ENCODE measurements at regions not wholly inside any gene's neighbourhood (a gene's known extent, or its start where the extent isn't known, plus 50 kb on each side); places are given as distances from the start of the nearest gene placed in this dataset.

DNA sequence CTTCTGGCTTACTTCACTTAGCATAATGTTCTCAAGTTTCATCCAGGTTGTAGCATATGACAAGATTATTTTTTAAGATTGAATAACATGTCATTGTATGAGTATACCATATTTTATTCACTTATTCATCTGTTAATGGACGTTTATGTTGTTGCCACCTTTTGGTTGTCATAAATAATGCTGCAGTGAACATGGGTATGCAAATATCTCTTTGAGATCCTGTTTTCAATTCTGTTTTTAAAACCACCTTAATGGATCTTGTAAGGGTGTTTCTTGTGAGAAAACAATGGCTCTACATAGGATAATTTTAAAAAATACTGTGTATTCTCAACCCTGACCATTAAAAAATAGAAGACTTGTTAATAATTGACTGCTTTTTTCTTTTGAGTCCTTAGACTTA is 290.7 kb upstream of the TMEM229A start:
- Histone ChIP-seq H3K4me1 (ENCODE audit: insufficient read depth, low read length) (no peaks in the 10 kb centered on the region), H3K4me3 (ENCODE audit: low read depth in 1 of 2, low read length in 2 of 2) (no peak overlapping the region), H3K9me3 (ENCODE audit: low read length) (no peaks in the 10 kb centered on the region), H3K36me3 (ENCODE audit: insufficient read depth, low read length) (no peaks in the 10 kb centered on the region), H3K9ac (ENCODE audit: low read length) (no peak overlapping the region), H3K27me3 (ENCODE audit: control insufficient read depth in 1 of 2, insufficient read depth in 2 of 2, low read length in 2 of 2) (no peaks in the 10 kb centered on the region), H3K27ac (ENCODE audit: low read depth, low read length) (no peak overlapping the region)

DNA sequence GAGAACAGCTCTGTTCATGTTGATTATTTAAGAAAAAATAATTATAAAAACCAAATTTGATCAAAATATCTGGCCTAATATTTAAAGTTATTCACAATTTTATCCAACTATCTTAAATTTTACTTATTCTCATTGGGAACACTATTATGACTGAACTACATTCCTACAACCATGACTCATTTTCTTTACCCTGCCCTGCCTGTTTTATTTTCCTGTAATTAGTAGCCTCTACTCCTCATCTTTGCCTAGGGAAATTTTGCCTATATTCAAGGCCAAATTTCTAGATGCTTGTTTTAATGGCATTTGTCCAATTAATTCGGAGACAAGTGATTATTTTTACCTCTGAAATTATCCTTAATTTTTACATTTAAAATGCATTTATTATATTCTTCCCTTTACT is 289.7 kb upstream of the TMEM229A start:
- no peaks in the 10 kb centered on the region for H3K4me1 ChIP-seq (ENCODE audit: insufficient read depth, low read length)
- no peaks in the 10 kb centered on the region for H3K36me3 ChIP-seq (ENCODE audit: insufficient read depth, low read length)
- H3K4me3 ChIP-seq (ENCODE audit: low read depth in 1 of 2, low read length in 2 of 2) = no peak overlapping the region
- H3K9me3 ChIP-seq (ENCODE audit: low read length) = no peaks in the 10 kb centered on the region
- H3K27ac ChIP-seq (ENCODE audit: low read depth, low read length) = no peak overlapping the region
- no peak overlapping the region for H3K9ac ChIP-seq (ENCODE audit: low read length)
- H3K27me3 ChIP-seq (ENCODE audit: control insufficient read depth in 1 of 2, insufficient read depth in 2 of 2, low read length in 2 of 2) = no peaks in the 10 kb centered on the region

GRCh38 chr7:124318721-124319450 is 286.0 kb upstream of the TMEM229A start:
- Histone ChIP-seq H3K4me1 (ENCODE audit: insufficient read depth, low read length) (no peaks in the 10 kb centered on the region), H3K27ac (ENCODE audit: low read depth, low read length) (no peak overlapping the region), H3K27me3 (ENCODE audit: control insufficient read depth in 1 of 2, insufficient read depth in 2 of 2, low read length in 2 of 2) (no peaks in the 10 kb centered on the region), H3K4me3 (ENCODE audit: low read depth in 1 of 2, low read length in 2 of 2) (no peak overlapping the region), H3K9me3 (ENCODE audit: low read length) (no peaks in the 10 kb centered on the region), H3K9ac (ENCODE audit: low read length) (no peak overlapping the region), H3K36me3 (ENCODE audit: insufficient read depth, low read length) (no peaks in the 10 kb centered on the region)

DNA sequence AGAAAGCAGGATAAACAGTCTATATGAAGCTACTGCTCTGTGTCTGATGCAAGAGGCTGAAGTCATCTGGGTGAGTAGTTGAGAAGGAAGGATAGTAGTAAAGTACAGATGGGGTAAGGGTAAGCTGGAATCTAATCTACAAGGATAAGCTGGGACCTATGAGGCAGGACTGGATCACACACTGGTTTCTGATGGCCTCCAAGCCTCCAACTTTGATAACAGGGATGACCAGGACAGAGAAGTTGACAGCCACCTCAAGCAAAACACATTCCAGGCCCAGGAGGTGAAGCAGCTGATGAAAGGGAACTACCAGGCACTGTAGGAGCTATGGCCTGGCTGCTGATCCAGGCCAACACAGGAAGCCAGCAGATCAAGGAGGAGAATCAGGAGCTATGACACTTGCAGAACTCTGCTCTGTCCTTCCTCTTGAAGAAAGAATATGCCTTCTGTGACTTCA is 278.1 kb upstream of the TMEM229A start:
- Histone ChIP-seq H3K36me3 (ENCODE audit: insufficient read depth, low read length) (no peaks in the 10 kb centered on the region), H3K27me3 (ENCODE audit: control insufficient read depth in 1 of 2, insufficient read depth in 2 of 2, low read length in 2 of 2) (no peaks in the 10 kb centered on the region), H3K4me3 (ENCODE audit: low read depth in 1 of 2, low read length in 2 of 2) (no peak overlapping the region)

DNA sequence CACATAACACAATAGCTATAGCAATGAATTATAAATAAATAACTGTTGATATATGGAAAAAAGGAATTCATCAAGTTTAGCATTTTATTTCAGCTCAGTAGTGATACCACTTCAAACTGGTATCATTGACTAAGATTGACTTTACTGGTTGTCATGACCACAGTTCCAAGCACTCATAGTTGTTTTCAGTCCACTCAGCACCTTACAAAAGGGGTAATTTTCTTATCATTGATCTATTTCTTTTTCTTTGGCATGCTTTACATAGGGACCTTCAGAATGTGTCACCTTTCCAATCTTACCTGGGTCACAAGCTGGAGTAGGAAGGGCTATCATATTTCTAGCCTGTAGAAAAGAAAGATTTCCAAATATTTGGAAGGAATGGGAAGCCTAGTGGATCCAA is 275.5 kb upstream of the TMEM229A start:
- Histone ChIP-seq H3K9ac (ENCODE audit: low read length) (no peak overlapping the region), H3K9me3 (ENCODE audit: low read length) (no peaks in the 10 kb centered on the region), H3K36me3 (ENCODE audit: insufficient read depth, low read length) (no peaks in the 10 kb centered on the region), H3K27me3 (ENCODE audit: control insufficient read depth in 1 of 2, insufficient read depth in 2 of 2, low read length in 2 of 2) (no peaks in the 10 kb centered on the region), H3K4me1 (ENCODE audit: insufficient read depth, low read length) (no peaks in the 10 kb centered on the region), H3K4me3 (ENCODE audit: low read depth in 1 of 2, low read length in 2 of 2) (no peak overlapping the region), H3K27ac (ENCODE audit: low read depth, low read length) (no peak overlapping the region)

More for the DNA sequence above, 278.1 kb upstream of the TMEM229A start:
- H3K4me1 ChIP-seq (ENCODE audit: insufficient read depth, low read length) = no peaks in the 10 kb centered on the region
- H3K9ac ChIP-seq (ENCODE audit: low read length) = no peak overlapping the region
- H3K27ac ChIP-seq (ENCODE audit: low read depth, low read length) = no peak overlapping the region
- H3K9me3 ChIP-seq (ENCODE audit: low read length) = no peaks in the 10 kb centered on the region

GRCh38 chr7:124295289-124295688 is 262.4 kb upstream of the TMEM229A start:
- no peak overlapping the region for H3K9ac ChIP-seq (ENCODE audit: low read length)
- H3K27me3 ChIP-seq (ENCODE audit: control insufficient read depth in 1 of 2, insufficient read depth in 2 of 2, low read length in 2 of 2) = no peaks in the 10 kb centered on the region
- no peaks in the 10 kb centered on the region for H3K36me3 ChIP-seq (ENCODE audit: insufficient read depth, low read length)

DNA sequence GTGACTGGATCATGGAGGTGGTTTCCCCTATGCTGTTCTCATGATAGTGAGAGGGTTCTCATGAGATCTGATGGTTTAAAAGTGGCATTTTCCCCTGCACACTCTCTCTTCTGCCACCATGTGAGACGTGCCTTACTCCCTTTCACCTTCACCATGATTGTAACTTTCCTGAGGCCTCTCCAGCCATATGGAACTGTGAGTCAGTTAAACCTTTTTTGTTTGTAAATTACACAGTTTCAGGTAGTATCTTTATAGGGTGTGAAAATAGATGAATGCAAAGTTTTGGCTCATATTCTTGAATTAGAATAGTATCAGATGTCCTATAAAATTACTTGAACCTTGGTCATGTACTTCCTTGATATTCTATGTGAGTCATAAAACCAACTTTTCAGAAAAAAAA is 252.1 kb upstream of the TMEM229A start:
- Histone ChIP-seq H3K9me3 (ENCODE audit: low read length) (no peaks in the 10 kb centered on the region), H3K36me3 (ENCODE audit: insufficient read depth, low read length) (no peaks in the 10 kb centered on the region), H3K4me1 (ENCODE audit: insufficient read depth, low read length) (no peaks in the 10 kb centered on the region), H3K27ac (ENCODE audit: low read depth, low read length) (no peak overlapping the region), H3K9ac (ENCODE audit: low read length) (no peak overlapping the region), H3K4me3 (ENCODE audit: low read depth in 1 of 2, low read length in 2 of 2) (no peak overlapping the region), H3K27me3 (ENCODE audit: control insufficient read depth in 1 of 2, insufficient read depth in 2 of 2, low read length in 2 of 2) (no peaks in the 10 kb centered on the region)

More at GRCh38 chr7:124295289-124295688, 262.4 kb upstream of the TMEM229A start:
- Histone ChIP-seq H3K4me3 (ENCODE audit: low read depth in 1 of 2, low read length in 2 of 2) (no peak overlapping the region), H3K9me3 (ENCODE audit: low read length) (no peaks in the 10 kb centered on the region), H3K27ac (ENCODE audit: low read depth, low read length) (no peak overlapping the region), H3K4me1 (ENCODE audit: insufficient read depth, low read length) (no peaks in the 10 kb centered on the region)

- H3K9ac ChIP-seq (ENCODE audit: low read length) = no peak overlapping the region
- no peaks in the 10 kb centered on the region for H3K9me3 ChIP-seq (ENCODE audit: low read length)
- no peak overlapping the region for H3K4me3 ChIP-seq (ENCODE audit: low read depth in 1 of 2, low read length in 2 of 2)
- H3K27me3 ChIP-seq (ENCODE audit: control insufficient read depth in 1 of 2, insufficient read depth in 2 of 2, low read length in 2 of 2) = no peaks in the 10 kb centered on the region
- no peak overlapping the region for H3K27ac ChIP-seq (ENCODE audit: low read depth, low read length)
- H3K36me3 ChIP-seq (ENCODE audit: insufficient read depth, low read length) = no peaks in the 10 kb centered on the region
- H3K4me1 ChIP-seq (ENCODE audit: insufficient read depth, low read length) = no peaks in the 10 kb centered on the region
Observed at GRCh38 chr7:124276005-124276622, 243.2 kb upstream of the TMEM229A start.

DNA sequence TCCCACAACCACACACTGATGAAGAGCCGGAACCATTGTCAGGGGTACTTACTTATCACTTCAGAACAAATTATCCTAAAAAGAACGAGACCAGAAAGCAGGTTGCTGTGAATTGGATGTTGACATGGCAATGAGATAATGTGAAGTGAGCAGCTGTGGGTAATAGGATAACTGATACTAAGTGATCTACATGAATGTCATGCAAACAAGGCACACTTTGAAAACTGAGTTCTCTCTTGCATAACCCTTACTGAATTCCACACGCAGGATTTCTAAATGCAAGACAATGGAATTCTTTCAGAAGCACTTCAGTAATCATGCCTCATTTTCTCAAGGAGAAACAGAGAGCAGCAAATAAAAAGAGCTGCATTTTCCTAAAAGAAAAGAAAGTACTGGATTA is 242.5 kb upstream of the TMEM229A start:
- H3K27ac ChIP-seq (ENCODE audit: low read depth, low read length) = no peak overlapping the region
- no peaks in the 10 kb centered on the region for H3K27me3 ChIP-seq (ENCODE audit: control insufficient read depth in 1 of 2, insufficient read depth in 2 of 2, low read length in 2 of 2)
- no peaks in the 10 kb centered on the region for H3K9me3 ChIP-seq (ENCODE audit: low read length)
- no peaks in the 10 kb centered on the region for H3K4me1 ChIP-seq (ENCODE audit: insufficient read depth, low read length)
- no peak overlapping the region for H3K9ac ChIP-seq (ENCODE audit: low read length)
- H3K36me3 ChIP-seq (ENCODE audit: insufficient read depth, low read length) = no peaks in the 10 kb centered on the region
- no peak overlapping the region for H3K4me3 ChIP-seq (ENCODE audit: low read depth in 1 of 2, low read length in 2 of 2)

DNA sequence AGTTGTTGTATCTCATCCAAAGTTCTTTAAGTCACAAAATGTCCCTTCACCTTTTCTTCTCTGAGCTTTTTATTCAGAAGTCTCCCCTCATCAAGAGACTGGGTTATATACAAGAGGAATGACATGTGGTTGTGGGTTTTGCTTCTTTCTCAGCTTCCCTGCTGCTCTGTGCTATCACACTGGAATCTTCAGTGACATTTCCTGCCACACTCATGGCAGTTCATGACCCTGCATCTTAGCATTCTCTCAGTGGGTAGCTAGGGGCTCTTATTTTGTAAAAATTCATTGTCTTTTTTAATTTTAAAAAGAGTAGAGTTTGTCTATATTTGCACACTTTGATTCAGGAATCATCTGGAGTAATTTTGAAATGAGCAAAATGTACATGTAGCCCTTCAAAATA is 236.9 kb upstream of the TMEM229A start:
- Histone ChIP-seq H3K4me1 (ENCODE audit: insufficient read depth, low read length) (no peaks in the 10 kb centered on the region), H3K27ac (ENCODE audit: low read depth, low read length) (no peak overlapping the region), H3K27me3 (ENCODE audit: control insufficient read depth in 1 of 2, insufficient read depth in 2 of 2, low read length in 2 of 2) (no peaks in the 10 kb centered on the region), H3K9ac (ENCODE audit: low read length) (no peak overlapping the region), H3K4me3 (ENCODE audit: low read depth in 1 of 2, low read length in 2 of 2) (no peak overlapping the region), H3K9me3 (ENCODE audit: low read length) (no peaks in the 10 kb centered on the region), H3K36me3 (ENCODE audit: insufficient read depth, low read length) (no peaks in the 10 kb centered on the region)

DNA sequence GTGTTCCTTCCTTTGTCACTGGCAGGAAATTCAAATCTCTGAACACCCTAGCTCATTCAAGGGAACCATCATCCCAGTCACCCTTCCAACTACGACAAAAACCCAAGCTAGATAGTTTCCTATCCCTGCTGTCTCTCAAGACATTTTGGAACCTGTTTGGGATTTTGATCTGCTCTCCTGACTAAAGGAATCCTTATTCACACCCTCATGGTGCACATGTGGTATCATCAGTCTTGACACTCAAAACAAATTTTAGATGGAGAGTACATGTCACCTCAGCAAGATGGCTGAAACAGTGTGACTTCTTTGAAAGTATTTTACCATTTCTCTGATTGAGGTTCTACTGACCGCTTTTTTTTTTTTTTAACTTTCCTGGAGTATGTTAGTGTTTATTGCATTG is 234.3 kb upstream of the TMEM229A start:
- Histone ChIP-seq H3K4me1 (ENCODE audit: insufficient read depth, low read length) (no peaks in the 10 kb centered on the region), H3K4me3 (ENCODE audit: low read depth in 1 of 2, low read length in 2 of 2) (no peak overlapping the region), H3K27ac (ENCODE audit: low read depth, low read length) (no peak overlapping the region), H3K9ac (ENCODE audit: low read length) (no peak overlapping the region), H3K9me3 (ENCODE audit: low read length) (no peaks in the 10 kb centered on the region), H3K27me3 (ENCODE audit: control insufficient read depth in 1 of 2, insufficient read depth in 2 of 2, low read length in 2 of 2) (no peaks in the 10 kb centered on the region), H3K36me3 (ENCODE audit: insufficient read depth, low read length) (no peaks in the 10 kb centered on the region)
